C4-2B (cell line): ENCODE measurements at regions not wholly inside any gene's neighbourhood (a gene's known extent, or its start where the extent isn't known, plus 50 kb on each side); places are given as distances from the start of the nearest gene placed in this dataset.

ENCODE experiments used
- CTCF ChIP-seq: fragments of 450-650 bp; conservative IDR thresholded peaks from 2 replicates; pipeline ENCODE4 v1.5.1; 2017; ENCODE audit warnings: mild to moderate bottlenecking
- ZFX ChIP-seq: fragments of 450-650 bp; IDR thresholded peaks from 2 replicates; pipeline ENCODE4 v1.6.1; 2017

- TF ChIP-seq CTCF (no peak), ZFX (no peak)
Observed at GRCh38 chr1:239856924-239857323, 234.8 kb upstream of the FMN2 start.
